Neural progenitor cell (in vitro differentiated cells): ENCODE measurements at regions not wholly inside any gene's neighbourhood (a gene's known extent, or its start where the extent isn't known, plus 50 kb on each side); places are given as distances from the start of the nearest gene placed in this dataset.
"Not testable (repeated sequence)": the region's sequence is repeated elsewhere in the genome, so short reads cannot be mapped to it uniquely, and the experiment has no call there.

Experiments used
- DNase-seq: peaks from one replicate; pipeline ENCODE4 v3.0.0-alpha.2; 2016; ENCODE audit warnings: low spot score
- H2AFZ ChIP-seq: fragments of 200-600 bp; sonication (generic); replicated peaks from 2 replicates; pipeline ENCODE4 v1.6.1; 2016; ENCODE audit warnings: antibody characterized with exemption
- H3F3A ChIP-seq: fragments of 200-600 bp; sonication (generic); 2 replicates; pipeline ENCODE4 v1.6.1; 2016; ENCODE audit warnings: antibody characterized with exemption, low read depth
- H3K27ac ChIP-seq: fragments of 200-600 bp; sonication (generic); 2 replicates; pipeline ENCODE4 v1.5.1; 2016; ENCODE audit warnings: mild to moderate bottlenecking
- H3K27me3 ChIP-seq: fragments of 200-600 bp; sonication (generic); 2 replicates; pipeline ENCODE4 v1.6.1; 2016; ENCODE audit warnings: mild to moderate bottlenecking, moderate library complexity
- H3K36me3 ChIP-seq: fragments of 200-600 bp; sonication (generic); 2 replicates; pipeline ENCODE4 v1.5.1; 2016
- H3K4me1 ChIP-seq: fragments of 200-600 bp; sonication (generic); 2 replicates; pipeline ENCODE4 v1.6.1; 2016; ENCODE audit warnings: mixed run types
- H3K4me2 ChIP-seq: fragments of 200-600 bp; sonication (generic); 2 replicates; pipeline ENCODE4 v1.6.1; 2016
- H3K4me3 ChIP-seq: fragments of 200-600 bp; sonication (generic); 2 replicates; pipeline ENCODE4 v1.5.1; 2016
- H3K79me2 ChIP-seq: fragments of 200-600 bp; sonication (generic); 2 replicates; pipeline ENCODE4 v1.6.1; 2016; ENCODE audit warnings: low read depth
- H3K9ac ChIP-seq: fragments of 200-600 bp; sonication (generic); 2 replicates; pipeline ENCODE4 v1.6.1; 2016
- H3K9me3 ChIP-seq: fragments of 200-600 bp; sonication (generic); 2 replicates; pipeline ENCODE4 v1.5.1; 2016; ENCODE audit warnings: low read depth
- H4K20me1 ChIP-seq: fragments of 200-600 bp; sonication (generic); 2 replicates; pipeline ENCODE4 v1.6.1; 2016; ENCODE audit warnings: low read depth
- H3K27ac Mint-ChIP-seq: 3 replicates; pipeline ENCODE4 v1.8.0; 2021; ENCODE audit warnings: mixed read lengths
- H3K27me3 Mint-ChIP-seq: 2 replicates; pipeline ENCODE4 v1.8.0; 2022; ENCODE audit warnings: low read depth, mild to moderate bottlenecking, inconsistent platforms, moderate library complexity, mixed read lengths; ENCODE audit not compliant: insufficient read depth
- H3K36me3 Mint-ChIP-seq: 3 replicates; pipeline ENCODE4 v1.8.0; 2021; ENCODE audit warnings: mixed read lengths
- H3K4me1 Mint-ChIP-seq: 3 replicates; pipeline ENCODE4 v1.8.0; 2021; ENCODE audit warnings: mixed read lengths
- H3K4me3 Mint-ChIP-seq: 3 replicates; pipeline ENCODE4 v1.8.0; 2021; ENCODE audit warnings: mild to moderate bottlenecking, moderate library complexity, mixed read lengths
- H3K9me3 Mint-ChIP-seq: 3 replicates; pipeline ENCODE4 v1.8.0; 2020; ENCODE audit warnings: mixed read lengths
- EZH2 ChIP-seq: fragments of 200-600 bp; sonication (generic); IDR thresholded peaks from 2 replicates; pipeline ENCODE4 v1.6.1; 2017; ENCODE audit warnings: antibody characterized with exemption, mild to moderate bottlenecking, moderate library complexity
- EZH2phosphoT487 ChIP-seq: fragments of 200-600 bp; sonication (generic); IDR thresholded peaks from 2 replicates; pipeline ENCODE4 v1.6.1; 2017; ENCODE audit warnings: antibody characterized with exemption
- TF ChIP-seq, protein P1 (sequence below): fragments of 200-600 bp; sonication (generic); IDR thresholded peaks from 2 replicates; pipeline ENCODE4 v1.5.1; 2017; ENCODE audit warnings: antibody characterized with exemption, mild to moderate bottlenecking

DNA sequence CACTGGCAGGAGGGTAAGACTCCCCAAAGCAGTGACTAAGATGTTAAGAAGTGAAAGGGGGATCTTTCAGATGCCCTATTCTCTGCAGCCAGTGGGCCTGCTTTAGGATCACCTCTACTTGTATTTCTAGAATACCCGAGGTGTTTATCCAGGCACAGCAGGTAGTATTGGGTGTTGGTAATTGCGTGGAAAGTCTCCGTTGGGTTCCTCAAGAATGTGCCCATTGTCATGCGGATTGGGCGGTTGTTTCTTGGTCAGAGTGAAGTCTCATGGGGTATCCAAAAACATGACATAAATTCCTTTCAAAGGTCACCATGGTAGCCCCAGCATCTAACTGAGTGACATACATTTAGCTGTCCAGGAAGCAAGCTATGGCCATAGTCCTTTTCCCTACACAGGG, 308.8 kb downstream of the RPIA start:
- H2AFZ ChIP-seq: no peak overlapping the region
- H3F3A ChIP-seq: no peaks in the 10 kb centered on the region
- H3K27me3 ChIP-seq: no peaks in the 10 kb centered on the region
- Mint-ChIP-seq H3K36me3 (no peaks in the 10 kb centered on the region), H3K27ac (no peak overlapping the region), H3K4me1 (no peaks in the 10 kb centered on the region), H3K27me3 (peaks cover 2% of the 10 kb centered on the region), H3K9me3 (peaks cover 7% of the 10 kb centered on the region), H3K4me3 (no peak overlapping the region)
- H3K27ac ChIP-seq: no peak overlapping the region
- no peak overlapping the region for H3K4me3 ChIP-seq
- TF ChIP-seq EZH2 (no peak), EZH2phosphoT487 (no peak)
- TF ChIP-seq, protein P1, sequence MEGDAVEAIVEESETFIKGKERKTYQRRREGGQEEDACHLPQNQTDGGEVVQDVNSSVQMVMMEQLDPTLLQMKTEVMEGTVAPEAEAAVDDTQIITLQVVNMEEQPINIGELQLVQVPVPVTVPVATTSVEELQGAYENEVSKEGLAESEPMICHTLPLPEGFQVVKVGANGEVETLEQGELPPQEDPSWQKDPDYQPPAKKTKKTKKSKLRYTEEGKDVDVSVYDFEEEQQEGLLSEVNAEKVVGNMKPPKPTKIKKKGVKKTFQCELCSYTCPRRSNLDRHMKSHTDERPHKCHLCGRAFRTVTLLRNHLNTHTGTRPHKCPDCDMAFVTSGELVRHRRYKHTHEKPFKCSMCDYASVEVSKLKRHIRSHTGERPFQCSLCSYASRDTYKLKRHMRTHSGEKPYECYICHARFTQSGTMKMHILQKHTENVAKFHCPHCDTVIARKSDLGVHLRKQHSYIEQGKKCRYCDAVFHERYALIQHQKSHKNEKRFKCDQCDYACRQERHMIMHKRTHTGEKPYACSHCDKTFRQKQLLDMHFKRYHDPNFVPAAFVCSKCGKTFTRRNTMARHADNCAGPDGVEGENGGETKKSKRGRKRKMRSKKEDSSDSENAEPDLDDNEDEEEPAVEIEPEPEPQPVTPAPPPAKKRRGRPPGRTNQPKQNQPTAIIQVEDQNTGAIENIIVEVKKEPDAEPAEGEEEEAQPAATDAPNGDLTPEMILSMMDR: no peak
- H3K9me3 ChIP-seq: peaks cover 18% of the 10 kb centered on the region
- no peak overlapping the region for H3K9ac ChIP-seq
- no peak for DNase-seq
- H3K36me3 ChIP-seq: no peaks in the 10 kb centered on the region
- no peaks in the 10 kb centered on the region for H3K4me1 ChIP-seq
- H4K20me1 ChIP-seq: no peaks in the 10 kb centered on the region
- no peaks in the 10 kb centered on the region for H3K79me2 ChIP-seq
- H3K4me2 ChIP-seq: no peak overlapping the region

DNA sequence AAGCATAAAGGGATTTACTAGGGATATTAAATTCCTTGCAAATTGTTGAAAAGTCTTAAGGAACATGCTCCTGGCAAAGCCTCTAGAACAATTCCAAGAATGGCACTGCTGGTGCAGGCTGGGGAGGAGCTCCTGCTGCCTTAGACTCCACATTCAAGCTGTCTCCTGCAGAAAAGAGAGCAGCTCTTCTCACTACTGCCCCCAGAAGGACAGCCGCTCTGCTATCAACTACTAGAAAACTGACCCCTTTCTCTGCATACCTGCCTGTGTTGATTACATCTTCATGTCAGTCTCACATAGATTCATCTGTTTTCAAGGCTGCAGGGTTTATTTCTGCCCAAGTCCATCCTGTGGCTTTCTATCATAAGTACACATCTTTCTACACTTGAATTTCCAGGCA, 312.8 kb downstream of the RPIA start:
- H3K4me1 Mint-ChIP-seq, H3K27me3 Mint-ChIP-seq, H3K27ac Mint-ChIP-seq, H2AFZ ChIP-seq, H3F3A ChIP-seq, H3K9ac ChIP-seq, H3K9me3 Mint-ChIP-seq, H3K4me3 Mint-ChIP-seq, H3K4me1 ChIP-seq, H3K79me2 ChIP-seq, H3K36me3 ChIP-seq, H3K27me3 ChIP-seq, DNase-seq, H3K27ac ChIP-seq, H4K20me1 ChIP-seq, H3K4me3 ChIP-seq, H3K4me2 ChIP-seq, H3K36me3 Mint-ChIP-seq: not testable (repeated sequence)
- H3K9me3 ChIP-seq: peaks cover 24% of the 10 kb centered on the region

DNA sequence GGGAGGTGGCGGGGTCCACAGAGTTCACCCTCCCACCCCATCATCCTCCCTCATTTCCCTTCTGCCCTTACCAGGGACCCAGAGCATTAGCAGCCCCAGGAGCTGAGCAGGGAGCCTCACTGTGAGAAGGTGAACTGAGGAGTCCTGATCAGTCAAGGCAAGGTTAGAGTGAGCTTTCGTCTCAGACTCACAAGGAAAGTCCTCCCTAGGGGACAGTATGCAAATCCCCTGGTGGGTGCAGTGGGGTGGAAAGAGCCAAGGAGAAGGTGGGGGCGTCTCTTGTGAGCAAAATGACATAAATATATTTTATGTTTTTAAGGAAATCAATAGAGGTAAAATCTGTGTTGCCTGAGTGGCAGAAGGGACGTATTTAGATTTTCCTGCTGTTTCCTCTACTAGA, 329.1 kb downstream of the RPIA start:
- H3K4me1 ChIP-seq, H3K9me3 Mint-ChIP-seq, H3K4me3 Mint-ChIP-seq, H2AFZ ChIP-seq, H3K9ac ChIP-seq, H4K20me1 ChIP-seq, H3K36me3 ChIP-seq, H3K4me1 Mint-ChIP-seq, H3K79me2 ChIP-seq, H3K36me3 Mint-ChIP-seq, H3K4me2 ChIP-seq, DNase-seq, H3K9me3 ChIP-seq, H3K27ac ChIP-seq, H3K4me3 ChIP-seq, H3K27me3 ChIP-seq, H3K27ac Mint-ChIP-seq, H3K27me3 Mint-ChIP-seq, H3F3A ChIP-seq: not testable (repeated sequence)

GRCh38 chr2:89026296-89026695, 334.8 kb downstream of the RPIA start:
- H3K36me3 ChIP-seq, H3K27ac ChIP-seq, H3K27ac Mint-ChIP-seq, H3K9ac ChIP-seq, H2AFZ ChIP-seq, H3K4me1 ChIP-seq, H3K4me2 ChIP-seq, H3K9me3 Mint-ChIP-seq, H4K20me1 ChIP-seq, H3K36me3 Mint-ChIP-seq, H3K27me3 Mint-ChIP-seq, H3K27me3 ChIP-seq, H3K9me3 ChIP-seq, H3K4me3 ChIP-seq, H3K4me1 Mint-ChIP-seq, H3F3A ChIP-seq, H3K79me2 ChIP-seq, DNase-seq, H3K4me3 Mint-ChIP-seq: not testable (repeated sequence)

DNA sequence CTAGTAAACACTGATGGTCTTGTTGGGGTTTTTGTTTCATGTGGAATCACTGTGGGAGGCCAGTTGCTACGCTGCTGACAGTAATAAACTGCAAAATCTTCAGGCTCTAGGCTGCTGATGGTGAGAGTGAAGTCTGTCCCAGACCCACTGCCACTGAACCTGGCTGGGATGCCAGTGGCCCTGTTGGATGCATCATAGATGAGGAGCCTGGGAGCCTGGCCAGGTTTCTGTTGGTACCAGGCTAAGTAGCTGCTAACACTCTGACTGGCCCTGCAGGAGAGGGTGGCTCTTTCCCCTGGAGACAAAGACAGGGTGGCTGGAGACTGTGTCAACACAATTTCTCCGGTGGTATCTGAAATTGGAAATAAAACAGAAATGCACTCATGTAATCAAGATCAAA, 335.6 kb downstream of the RPIA start:
- DNase-seq, H4K20me1 ChIP-seq, H3K9me3 Mint-ChIP-seq, H3K27ac Mint-ChIP-seq, H3K79me2 ChIP-seq, H3K27ac ChIP-seq, H3K4me1 Mint-ChIP-seq, H3K4me3 ChIP-seq, H3K9me3 ChIP-seq, H3K36me3 ChIP-seq, H3K4me2 ChIP-seq, H3K27me3 ChIP-seq, H3F3A ChIP-seq, H3K4me1 ChIP-seq, H2AFZ ChIP-seq, H3K9ac ChIP-seq, H3K36me3 Mint-ChIP-seq, H3K27me3 Mint-ChIP-seq, H3K4me3 Mint-ChIP-seq: not testable (repeated sequence)

DNA sequence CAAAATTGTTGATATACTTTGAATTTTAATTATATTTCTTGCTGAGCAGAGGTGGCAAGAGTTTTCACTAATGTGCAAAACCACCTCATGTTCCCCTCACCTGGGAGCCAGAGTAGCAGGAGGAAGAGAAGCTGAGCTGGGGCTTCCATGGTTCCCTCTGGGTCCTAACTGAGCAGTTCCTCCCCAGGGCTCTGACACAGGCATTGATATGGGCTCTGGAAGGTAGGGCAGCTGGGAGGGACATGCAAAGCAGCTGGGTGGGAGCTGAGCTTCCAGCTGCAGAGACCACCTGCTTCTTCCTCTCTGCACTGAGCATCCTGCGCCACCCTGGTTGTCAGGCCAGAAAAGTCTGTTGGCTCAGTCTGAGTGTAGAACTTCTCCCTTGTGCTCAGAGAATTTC, 336.1 kb downstream of the RPIA start:
- not testable (repeated sequence) for H3K27me3 Mint-ChIP-seq, H4K20me1 ChIP-seq, H3K36me3 Mint-ChIP-seq, DNase-seq, H3K36me3 ChIP-seq, H3K27ac ChIP-seq, H3K9me3 ChIP-seq, H3K4me3 ChIP-seq, H3F3A ChIP-seq, H2AFZ ChIP-seq, H3K4me2 ChIP-seq, H3K4me1 Mint-ChIP-seq, H3K79me2 ChIP-seq, H3K27ac Mint-ChIP-seq, H3K9ac ChIP-seq, H3K4me1 ChIP-seq, H3K27me3 ChIP-seq, H3K4me3 Mint-ChIP-seq, H3K9me3 Mint-ChIP-seq

- H3K4me3 ChIP-seq, H3K79me2 ChIP-seq, H3K4me2 ChIP-seq, H3K4me1 ChIP-seq, H3K9me3 ChIP-seq, DNase-seq, H3K36me3 ChIP-seq, H3K9ac ChIP-seq, H2AFZ ChIP-seq, H3K27ac Mint-ChIP-seq, H3K4me3 Mint-ChIP-seq, H3K4me1 Mint-ChIP-seq, H3F3A ChIP-seq, H3K27me3 Mint-ChIP-seq, H3K36me3 Mint-ChIP-seq, H3K27me3 ChIP-seq, H4K20me1 ChIP-seq, H3K9me3 Mint-ChIP-seq, H3K27ac ChIP-seq: not testable (repeated sequence)
Measured at GRCh38 chr2:89029257-89029656, 337.8 kb downstream of the RPIA start.
